Chondrocyte (in vitro differentiated cells): ENCODE measurements at regions not wholly inside any gene's neighbourhood (a gene's known extent, or its start where the extent isn't known, plus 50 kb on each side); places are given as distances from the start of the nearest gene placed in this dataset.

Source experiments
- DNase-seq: peaks from one replicate; pipeline ENCODE4 v3.0.0; 2021; ENCODE audit warnings: mixed read lengths, low spot score
- H3K27ac Mint-ChIP-seq: one replicate; pipeline ENCODE4 v1.8.0; 2021; ENCODE audit warnings: mild to moderate bottlenecking, moderate library complexity, mixed read lengths; ENCODE audit not compliant: unreplicated experiment
- H3K27me3 Mint-ChIP-seq: 2 replicates; pipeline ENCODE4 v1.8.0; 2021; ENCODE audit warnings: low read depth, mixed read lengths
- H3K36me3 Mint-ChIP-seq: 2 replicates; pipeline ENCODE4 v1.8.0; 2021; ENCODE audit warnings: low read depth, mixed read lengths
- H3K4me1 Mint-ChIP-seq: 2 replicates; pipeline ENCODE4 v1.8.0; 2021; ENCODE audit warnings: low read depth, mild to moderate bottlenecking, mixed read lengths
- H3K4me3 Mint-ChIP-seq: one replicate; pipeline ENCODE4 v1.8.0; 2021; ENCODE audit warnings: mild to moderate bottlenecking, moderate library complexity, mixed read lengths; ENCODE audit not compliant: unreplicated experiment
- H3K9me3 Mint-ChIP-seq: 2 replicates; pipeline ENCODE4 v1.8.0; 2021; ENCODE audit warnings: low read depth, mixed read lengths
- TF ChIP-seq, protein P1 (sequence below): fragments of 200-600 bp; sonication (generic); IDR thresholded peaks from 2 replicates; pipeline ENCODE4 v1.5.0; 2021; ENCODE audit warnings: antibody characterized with exemption, mild to moderate bottlenecking, moderate library complexity

DNA sequence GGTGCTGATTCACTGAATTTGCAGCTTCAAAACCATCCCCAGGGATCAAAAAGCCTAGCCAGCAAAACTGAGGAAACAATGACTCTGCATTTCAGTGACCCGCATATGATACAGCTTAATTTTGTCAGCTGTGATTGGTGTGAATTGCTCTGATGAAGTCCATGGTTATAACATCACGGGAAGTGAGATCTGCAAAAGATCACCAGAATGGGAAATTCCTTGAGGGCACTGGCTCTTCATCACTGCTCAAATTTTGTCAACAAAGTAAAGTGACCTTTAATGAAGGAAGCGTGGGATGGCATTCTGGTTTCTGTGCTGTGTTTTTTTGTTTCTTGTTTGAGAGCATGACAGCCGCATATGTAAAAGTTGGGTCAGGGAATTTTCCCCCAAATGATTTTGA is 745.9 kb downstream of the GATA3 start:
- Mint-ChIP-seq H3K27me3 (no peaks in the 10 kb centered on the region), H3K9me3 (peaks cover 16% of the 10 kb centered on the region), H3K4me3 (no peak overlapping the region), H3K27ac (no peak overlapping the region), H3K4me1 (no peaks in the 10 kb centered on the region), H3K36me3 (no peaks in the 10 kb centered on the region)
- DNase-seq = no peak
- TF ChIP-seq, protein P1, sequence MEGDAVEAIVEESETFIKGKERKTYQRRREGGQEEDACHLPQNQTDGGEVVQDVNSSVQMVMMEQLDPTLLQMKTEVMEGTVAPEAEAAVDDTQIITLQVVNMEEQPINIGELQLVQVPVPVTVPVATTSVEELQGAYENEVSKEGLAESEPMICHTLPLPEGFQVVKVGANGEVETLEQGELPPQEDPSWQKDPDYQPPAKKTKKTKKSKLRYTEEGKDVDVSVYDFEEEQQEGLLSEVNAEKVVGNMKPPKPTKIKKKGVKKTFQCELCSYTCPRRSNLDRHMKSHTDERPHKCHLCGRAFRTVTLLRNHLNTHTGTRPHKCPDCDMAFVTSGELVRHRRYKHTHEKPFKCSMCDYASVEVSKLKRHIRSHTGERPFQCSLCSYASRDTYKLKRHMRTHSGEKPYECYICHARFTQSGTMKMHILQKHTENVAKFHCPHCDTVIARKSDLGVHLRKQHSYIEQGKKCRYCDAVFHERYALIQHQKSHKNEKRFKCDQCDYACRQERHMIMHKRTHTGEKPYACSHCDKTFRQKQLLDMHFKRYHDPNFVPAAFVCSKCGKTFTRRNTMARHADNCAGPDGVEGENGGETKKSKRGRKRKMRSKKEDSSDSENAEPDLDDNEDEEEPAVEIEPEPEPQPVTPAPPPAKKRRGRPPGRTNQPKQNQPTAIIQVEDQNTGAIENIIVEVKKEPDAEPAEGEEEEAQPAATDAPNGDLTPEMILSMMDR = no peak

DNA sequence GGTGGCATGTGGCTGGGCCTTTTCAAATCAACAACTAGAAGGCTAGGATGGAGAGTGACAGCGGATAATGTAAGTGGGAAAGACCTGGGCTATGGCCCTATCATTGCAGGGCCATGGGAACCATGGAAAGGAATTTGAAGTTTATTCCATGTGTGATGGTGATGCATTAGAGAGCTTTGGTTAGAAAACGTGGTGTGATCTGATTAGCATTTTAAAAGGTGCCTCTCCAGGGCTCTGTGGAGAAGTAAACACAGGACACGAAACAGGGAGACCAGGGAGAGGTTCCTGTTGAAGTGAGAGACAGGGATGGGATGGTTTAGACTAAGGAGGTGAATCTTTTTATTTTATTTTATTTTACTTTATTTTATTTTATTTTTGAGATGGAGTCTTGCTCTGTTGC is 749.5 kb downstream of the GATA3 start:
- Mint-ChIP-seq H3K9me3 (peaks cover 29% of the 10 kb centered on the region), H3K27me3 (no peaks in the 10 kb centered on the region), H3K27ac (no peak overlapping the region), H3K36me3 (no peaks in the 10 kb centered on the region), H3K4me3 (no peak overlapping the region), H3K4me1 (no peaks in the 10 kb centered on the region)
- TF ChIP-seq, protein P1 = no peak
- no peak for DNase-seq

- H3K4me1 Mint-ChIP-seq = no peaks in the 10 kb centered on the region
- no peak overlapping the region for H3K27ac Mint-ChIP-seq
- no peaks in the 10 kb centered on the region for H3K27me3 Mint-ChIP-seq
- H3K9me3 Mint-ChIP-seq = peaks cover 39% of the 10 kb centered on the region
- TF ChIP-seq, protein P1 = no peak
- no peaks in the 10 kb centered on the region for H3K36me3 Mint-ChIP-seq
- H3K4me3 Mint-ChIP-seq = no peak overlapping the region
- DNase-seq = no peak
Observed at GRCh38 chr10:8810677-8811076, 756.2 kb downstream of the GATA3 start.

- Mint-ChIP-seq H3K4me3 (no peak overlapping the region), H3K27ac (no peak overlapping the region), H3K27me3 (no peaks in the 10 kb centered on the region), H3K36me3 (no peaks in the 10 kb centered on the region), H3K4me1 (no peaks in the 10 kb centered on the region), H3K9me3 (peaks cover 37% of the 10 kb centered on the region)
- TF ChIP-seq, protein P1 = no peak
- DNase-seq = no peak
Observed at GRCh38 chr10:8811201-8811600, 756.7 kb downstream of the GATA3 start.

GRCh38 chr10:8815969-8816368 is 761.5 kb downstream of the GATA3 start:
- no peak overlapping the region for H3K27ac Mint-ChIP-seq
- DNase-seq = no peak
- no peak overlapping the region for H3K4me3 Mint-ChIP-seq
- H3K4me1 Mint-ChIP-seq = no peaks in the 10 kb centered on the region
- TF ChIP-seq, protein P1 = no peak
- no peaks in the 10 kb centered on the region for H3K27me3 Mint-ChIP-seq
- peaks cover 17% of the 10 kb centered on the region for H3K9me3 Mint-ChIP-seq
- no peaks in the 10 kb centered on the region for H3K36me3 Mint-ChIP-seq
